HUES6 (cell line): ENCODE measurements at regions not wholly inside any gene's neighbourhood (a gene's known extent, or its start where the extent isn't known, plus 50 kb on each side); places are given as distances from the start of the nearest gene placed in this dataset.

Experiments
- H3K27ac ChIP-seq: 2 replicates; pipeline ENCODE4 v1.7.0; 2013; ENCODE audit warnings: low read depth, mild to moderate bottlenecking, low read length, inconsistent platforms
- H3K27me3 ChIP-seq: 2 replicates; pipeline ENCODE4 v1.6.1; 2013; ENCODE audit warnings: low read length; ENCODE audit not compliant: control insufficient read depth, insufficient read depth
- H3K36me3 ChIP-seq: 2 replicates; pipeline ENCODE4 v1.6.1; 2013; ENCODE audit warnings: low read length; ENCODE audit not compliant: control insufficient read depth, insufficient read depth
- H3K4me1 ChIP-seq: 2 replicates; pipeline ENCODE4 v1.6.1; 2013; ENCODE audit warnings: low read length; ENCODE audit not compliant: control insufficient read depth, insufficient read depth
- H3K4me3 ChIP-seq: 2 replicates; pipeline ENCODE4 v1.5.1; 2013; ENCODE audit warnings: low read depth, low read length
- H3K9ac ChIP-seq: one replicate; pipeline ENCODE4 v1.6.1; 2013; ENCODE audit warnings: mild to moderate bottlenecking, low read length
- H3K9me3 ChIP-seq: 2 replicates; pipeline ENCODE4 v1.6.1; 2013; ENCODE audit warnings: low read depth, low read length; ENCODE audit not compliant: control insufficient read depth, insufficient read depth

DNA sequence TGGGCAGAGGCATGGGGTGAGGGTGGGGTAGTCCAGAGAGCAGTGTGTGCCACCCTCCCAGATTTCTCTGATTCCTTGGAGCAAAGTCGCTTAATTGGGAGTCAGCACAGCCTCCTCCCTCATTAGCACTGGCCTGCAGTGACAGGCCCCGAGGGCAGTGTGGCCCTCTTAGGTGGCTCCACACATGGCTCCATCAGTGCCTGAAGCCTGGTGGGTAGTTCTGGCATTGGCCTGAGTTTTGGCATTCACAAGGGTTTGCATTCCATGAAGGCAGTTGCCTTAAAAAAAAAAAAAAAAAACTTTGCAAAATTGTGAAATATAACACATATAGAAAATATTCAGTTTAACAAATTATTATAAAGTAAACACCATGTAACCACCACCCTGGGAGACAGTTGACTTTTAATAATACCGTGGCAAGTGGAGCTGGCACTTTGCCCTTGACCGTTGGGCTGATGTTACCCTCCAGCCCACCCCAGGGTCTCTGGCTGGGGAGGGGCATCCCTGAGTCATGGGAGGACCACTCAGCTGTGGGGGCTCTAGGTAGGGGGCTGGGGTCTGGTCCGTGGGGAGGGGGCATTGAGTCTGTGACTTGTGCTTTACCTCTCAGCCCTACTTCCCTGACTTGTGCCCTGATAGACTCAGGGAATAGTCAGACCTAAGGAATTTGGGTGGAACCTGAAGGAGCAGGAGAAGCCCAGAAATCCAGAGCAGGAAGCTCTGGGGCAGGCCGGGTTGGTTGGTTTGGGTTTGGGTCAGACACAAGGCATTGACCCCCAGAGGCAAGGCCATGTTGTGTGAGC, 51.3 kb upstream of the PITX1 start:
- Histone ChIP-seq H3K9me3 (peaks cover 6% of the 10 kb centered on the region), H3K4me1 (no peaks in the 10 kb centered on the region), H3K9ac (no peak overlapping the region), H3K27ac (no peak overlapping the region), H3K4me3 (no peak overlapping the region), H3K27me3 (peaks cover 7% of the 10 kb centered on the region; the same call in 1 of the 2 replicates), H3K36me3 (no peaks in the 10 kb centered on the region)
